GM12892 (cell line): ENCODE measurements at regions not wholly inside any gene's neighbourhood (a gene's known extent, or its start where the extent isn't known, plus 50 kb on each side); places are given as distances from the start of the nearest gene placed in this dataset.

Experiments
- POLR2A ChIP-seq: IDR thresholded peaks from 2 replicates; pipeline ENCODE4 v1.6.1; 2011; ENCODE audit warnings: low read depth, low read length, control low read depth
- POLR2AphosphoS5 ChIP-seq: IDR thresholded peaks from 2 replicates; pipeline ENCODE4 v1.6.1; 2011; ENCODE audit warnings: low read depth, low read length, control low read depth
- TAF1 ChIP-seq: IDR thresholded peaks from 2 replicates; pipeline ENCODE4 v1.6.1; 2011; ENCODE audit warnings: low read depth, mild to moderate bottlenecking, control low read depth, low read length, borderline replicate concordance

DNA sequence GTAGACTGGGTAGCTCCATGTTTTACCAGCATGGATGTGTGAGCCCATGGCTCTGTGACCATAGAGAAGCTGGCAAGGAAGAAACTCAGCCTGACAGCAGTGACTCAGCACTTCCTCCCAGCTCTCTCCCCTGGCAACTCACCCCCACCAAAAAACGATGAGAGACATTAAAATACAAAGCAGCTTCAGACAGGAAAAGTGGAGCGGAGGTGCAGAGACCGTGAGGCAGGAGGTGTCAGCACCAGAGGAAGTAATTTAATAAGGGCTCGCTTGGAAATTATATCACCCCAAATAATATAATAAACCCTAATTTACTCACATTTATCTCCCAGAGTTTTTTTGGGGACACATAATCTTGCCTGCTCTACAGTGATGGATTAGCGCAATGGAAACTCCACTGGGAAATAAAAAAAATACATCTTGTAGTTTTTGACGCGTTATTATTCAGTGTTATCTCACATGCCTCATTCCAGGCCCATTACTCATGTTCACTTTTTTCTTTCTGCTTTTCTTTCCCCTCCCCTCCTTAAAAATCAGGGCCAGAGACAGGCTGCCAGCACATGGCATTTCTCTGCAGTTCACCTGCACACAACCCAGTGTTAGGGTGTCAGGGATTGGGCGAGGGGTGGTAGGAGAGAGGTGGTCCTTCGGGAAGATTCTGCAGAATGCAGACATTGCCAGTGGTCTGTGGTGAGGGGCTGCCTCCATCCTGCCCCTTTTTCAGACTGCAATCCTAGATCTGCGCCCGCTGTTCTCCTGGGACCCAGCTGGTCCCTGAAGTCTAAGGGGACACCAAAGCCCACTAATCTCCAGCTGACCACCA is 170.8 kb downstream of the BUD13 start:
- TF ChIP-seq POLR2A = no peak
- no peak for TF ChIP-seq POLR2AphosphoS5
- no peak for TF ChIP-seq TAF1
